SK-N-SH treated with all-trans-retinoic acid at 6 μM for 48 hours (cell line): ENCODE measurements at regions not wholly inside any gene's neighbourhood (a gene's known extent, or its start where the extent isn't known, plus 50 kb on each side); places are given as distances from the start of the nearest gene placed in this dataset.
"Not testable (repeated sequence)": the region's sequence is repeated elsewhere in the genome, so short reads cannot be mapped to it uniquely, and the experiment has no call there.

Source experiments
- ATAC-seq: fragments of 200-7000 bp; cut with Tn5 transposase; 3 replicates; pipeline ENCODE4 v1.9.1; 2020; ENCODE audit warnings: mild to moderate bottlenecking, moderate library complexity
- ARNTL ChIP-seq: fragments of 450-650 bp; formaldehyde crosslinking; IDR thresholded peaks from 2 replicates; pipeline ENCODE4 v1.5.0; 2020; ENCODE audit warnings: low read depth, mild to moderate bottlenecking, moderate library complexity, borderline replicate concordance
- BACH2 ChIP-seq: fragments of 250-450 bp; sonication (Bioruptor Pico); IDR thresholded peaks from 2 replicates; pipeline ENCODE4 v1.9.0; 2021; ENCODE audit warnings: mild to moderate bottlenecking, borderline replicate concordance
- CSDC2 ChIP-seq: fragments of 250-450 bp; sonication (Bioruptor Pico); IDR thresholded peaks from 2 replicates; pipeline ENCODE4 v1.5.0; 2020; ENCODE audit warnings: mild to moderate bottlenecking, moderate library complexity
- ESRRG ChIP-seq: fragments of 250-450 bp; sonication (Bioruptor Pico); IDR thresholded peaks from 2 replicates; pipeline ENCODE4 v1.6.1; 2021; ENCODE audit warnings: mild to moderate bottlenecking
- GLIS3 ChIP-seq: fragments of 250-450 bp; sonication (Bioruptor Pico); IDR thresholded peaks from 2 replicates; pipeline ENCODE4 v1.5.0; 2020; ENCODE audit warnings: mild to moderate bottlenecking, moderate library complexity
- ISL1 ChIP-seq: fragments of 250-450 bp; sonication (Bioruptor Pico); IDR thresholded peaks from 2 replicates; pipeline ENCODE4 v2.1.2; 2022; ENCODE audit warnings: mild to moderate bottlenecking, moderate library complexity
- OSR1 ChIP-seq: fragments of 250-450 bp; sonication (Bioruptor Pico); IDR thresholded peaks from 2 replicates; pipeline ENCODE4 v1.8.0; 2022; ENCODE audit warnings: moderate library complexity, mild to moderate bottlenecking, inconsistent platforms
- RARB ChIP-seq: fragments of 250-450 bp; sonication (Bioruptor Pico); IDR thresholded peaks from 2 replicates; pipeline ENCODE4 v1.8.0; 2021; ENCODE audit warnings: mild to moderate bottlenecking, moderate library complexity
- SNAI2 ChIP-seq: fragments of 250-450 bp; sonication (Bioruptor Pico); IDR thresholded peaks from 2 replicates; pipeline ENCODE4 v1.5.0; 2020; ENCODE audit warnings: mild to moderate bottlenecking, moderate library complexity
- TCF4 ChIP-seq: fragments of 250-450 bp; sonication (Bioruptor Pico); IDR thresholded peaks from 2 replicates; pipeline ENCODE4 v1.8.0; 2021; ENCODE audit warnings: mild to moderate bottlenecking, moderate library complexity, borderline replicate concordance
- TOX ChIP-seq: fragments of 250-450 bp; sonication (Bioruptor Pico); IDR thresholded peaks from 2 replicates; pipeline ENCODE4 v1.8.0; 2021; ENCODE audit warnings: mild to moderate bottlenecking, moderate library complexity, borderline replicate concordance
- ZC3H10 ChIP-seq: fragments of 250-450 bp; sonication (Bioruptor Pico); IDR thresholded peaks from 2 replicates; pipeline ENCODE4 v1.5.1; 2021; ENCODE audit warnings: mild to moderate bottlenecking, moderate library complexity
- ZFP3 ChIP-seq: fragments of 250-450 bp; sonication (Bioruptor Pico); IDR thresholded peaks from 2 replicates; pipeline ENCODE4 v1.5.0; 2020; ENCODE audit warnings: mild to moderate bottlenecking, moderate library complexity
- ZNF565 ChIP-seq: fragments of 450-650 bp; formaldehyde crosslinking; conservative IDR thresholded peaks from 2 replicates; pipeline ENCODE4 v1.5.0; 2020; ENCODE audit warnings: low read depth, mild to moderate bottlenecking, moderate library complexity
- ZNF70 ChIP-seq: fragments of 450-650 bp; formaldehyde crosslinking; IDR thresholded peaks from 2 replicates; pipeline ENCODE4 v1.5.0; 2020; ENCODE audit warnings: mild to moderate bottlenecking, moderate library complexity
- ZNF8 ChIP-seq: fragments of 450-650 bp; formaldehyde crosslinking; IDR thresholded peaks from 2 replicates; pipeline ENCODE4 v1.5.0; 2020; ENCODE audit warnings: mild to moderate bottlenecking, moderate library complexity
- TF ChIP-seq, protein P1 (sequence below): fragments of 250-450 bp; sonication (Bioruptor Pico); IDR thresholded peaks from 2 replicates; pipeline ENCODE4 v1.5.1; 2020; ENCODE audit warnings: low read depth, mild to moderate bottlenecking, moderate library complexity
- TF ChIP-seq, protein P2 (sequence below): fragments of 250-450 bp; sonication (Bioruptor Pico); IDR thresholded peaks from 2 replicates; pipeline ENCODE4 v1.8.0; 2021; ENCODE audit warnings: low read depth, mild to moderate bottlenecking, moderate library complexity, borderline replicate concordance
- TF ChIP-seq, protein P3 (sequence below): fragments of 250-450 bp; sonication (Bioruptor Pico); IDR thresholded peaks from 2 replicates; pipeline ENCODE4 v1.5.1; 2021; ENCODE audit warnings: mild to moderate bottlenecking, moderate library complexity
- TF ChIP-seq, protein P4 (sequence below): fragments of 250-450 bp; sonication (Bioruptor Pico); IDR thresholded peaks from 2 replicates; pipeline ENCODE4 v1.5.0; 2020; ENCODE audit warnings: mild to moderate bottlenecking, moderate library complexity

DNA sequence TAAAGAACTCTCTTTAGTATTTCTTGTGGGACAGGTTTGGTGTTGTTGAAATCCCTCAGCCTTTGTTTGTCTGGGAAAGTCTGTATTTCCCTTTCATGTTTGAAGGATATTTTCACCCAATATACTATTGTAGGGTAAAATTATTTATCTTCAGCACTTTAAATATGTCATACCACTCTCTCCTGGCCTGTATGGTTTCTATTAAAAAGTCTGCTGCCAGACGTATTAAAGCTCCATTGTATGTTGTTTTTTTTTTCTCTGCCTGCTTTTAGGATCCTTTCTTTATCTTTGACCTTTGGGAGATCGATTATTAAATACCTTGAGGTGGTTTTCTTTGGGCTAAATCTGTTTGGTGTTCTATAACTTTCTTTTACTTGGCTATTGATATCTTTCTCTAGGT is 119.0 kb upstream of the TBC1D5 start:
- ATAC-seq, result no peak
- TF ChIP-seq ARNTL (CRISPR knock-in tag) (no peak), ZFP3 (CRISPR knock-in tag) (no peak), OSR1 (CRISPR knock-in tag) (no peak), ZC3H10 (no peak), GLIS3 (CRISPR knock-in tag) (no peak), RARB (CRISPR knock-in tag) (no peak), TOX (CRISPR knock-in tag) (no peak), ZNF565 (no peak), ESRRG (no peak), BACH2 (CRISPR knock-in tag) (no peak), SNAI2 (CRISPR knock-in tag) (no peak), ZNF8 (CRISPR knock-in tag) (no peak), ISL1 (CRISPR knock-in tag) (no peak), CSDC2 (CRISPR knock-in tag) (no peak), TCF4 (CRISPR knock-in tag) (no peak)
- TF ChIP-seq, protein P1, sequence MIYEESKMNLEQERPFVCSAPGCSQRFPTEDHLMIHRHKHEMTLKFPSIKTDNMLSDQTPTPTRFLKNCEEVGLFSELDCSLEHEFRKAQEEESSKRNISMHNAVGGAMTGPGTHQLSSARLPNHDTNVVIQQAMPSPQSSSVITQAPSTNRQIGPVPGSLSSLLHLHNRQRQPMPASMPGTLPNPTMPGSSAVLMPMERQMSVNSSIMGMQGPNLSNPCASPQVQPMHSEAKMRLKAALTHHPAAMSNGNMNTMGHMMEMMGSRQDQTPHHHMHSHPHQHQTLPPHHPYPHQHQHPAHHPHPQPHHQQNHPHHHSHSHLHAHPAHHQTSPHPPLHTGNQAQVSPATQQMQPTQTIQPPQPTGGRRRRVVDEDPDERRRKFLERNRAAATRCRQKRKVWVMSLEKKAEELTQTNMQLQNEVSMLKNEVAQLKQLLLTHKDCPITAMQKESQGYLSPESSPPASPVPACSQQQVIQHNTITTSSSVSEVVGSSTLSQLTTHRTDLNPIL, result no peak
- TF ChIP-seq, protein P2, sequence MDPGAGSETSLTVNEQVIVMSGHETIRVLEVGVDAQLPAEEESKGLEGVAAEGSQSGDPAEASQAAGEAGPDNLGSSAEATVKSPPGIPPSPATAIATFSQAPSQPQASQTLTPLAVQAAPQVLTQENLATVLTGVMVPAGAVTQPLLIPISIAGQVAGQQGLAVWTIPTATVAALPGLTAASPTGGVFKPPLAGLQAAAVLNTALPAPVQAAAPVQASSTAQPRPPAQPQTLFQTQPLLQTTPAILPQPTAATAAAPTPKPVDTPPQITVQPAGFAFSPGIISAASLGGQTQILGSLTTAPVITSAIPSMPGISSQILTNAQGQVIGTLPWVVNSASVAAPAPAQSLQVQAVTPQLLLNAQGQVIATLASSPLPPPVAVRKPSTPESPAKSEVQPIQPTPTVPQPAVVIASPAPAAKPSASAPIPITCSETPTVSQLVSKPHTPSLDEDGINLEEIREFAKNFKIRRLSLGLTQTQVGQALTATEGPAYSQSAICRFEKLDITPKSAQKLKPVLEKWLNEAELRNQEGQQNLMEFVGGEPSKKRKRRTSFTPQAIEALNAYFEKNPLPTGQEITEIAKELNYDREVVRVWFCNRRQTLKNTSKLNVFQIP, result no peak
- TF ChIP-seq, protein P3, sequence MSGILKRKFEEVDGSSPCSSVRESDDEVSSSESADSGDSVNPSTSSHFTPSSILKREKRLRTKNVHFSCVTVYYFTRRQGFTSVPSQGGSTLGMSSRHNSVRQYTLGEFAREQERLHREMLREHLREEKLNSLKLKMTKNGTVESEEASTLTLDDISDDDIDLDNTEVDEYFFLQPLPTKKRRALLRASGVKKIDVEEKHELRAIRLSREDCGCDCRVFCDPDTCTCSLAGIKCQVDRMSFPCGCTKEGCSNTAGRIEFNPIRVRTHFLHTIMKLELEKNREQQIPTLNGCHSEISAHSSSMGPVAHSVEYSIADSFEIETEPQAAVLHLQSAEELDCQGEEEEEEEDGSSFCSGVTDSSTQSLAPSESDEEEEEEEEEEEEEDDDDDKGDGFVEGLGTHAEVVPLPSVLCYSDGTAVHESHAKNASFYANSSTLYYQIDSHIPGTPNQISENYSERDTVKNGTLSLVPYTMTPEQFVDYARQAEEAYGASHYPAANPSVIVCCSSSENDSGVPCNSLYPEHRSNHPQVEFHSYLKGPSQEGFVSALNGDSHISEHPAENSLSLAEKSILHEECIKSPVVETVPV (CRISPR knock-in tag), result no peak
- TF ChIP-seq, protein P4, sequence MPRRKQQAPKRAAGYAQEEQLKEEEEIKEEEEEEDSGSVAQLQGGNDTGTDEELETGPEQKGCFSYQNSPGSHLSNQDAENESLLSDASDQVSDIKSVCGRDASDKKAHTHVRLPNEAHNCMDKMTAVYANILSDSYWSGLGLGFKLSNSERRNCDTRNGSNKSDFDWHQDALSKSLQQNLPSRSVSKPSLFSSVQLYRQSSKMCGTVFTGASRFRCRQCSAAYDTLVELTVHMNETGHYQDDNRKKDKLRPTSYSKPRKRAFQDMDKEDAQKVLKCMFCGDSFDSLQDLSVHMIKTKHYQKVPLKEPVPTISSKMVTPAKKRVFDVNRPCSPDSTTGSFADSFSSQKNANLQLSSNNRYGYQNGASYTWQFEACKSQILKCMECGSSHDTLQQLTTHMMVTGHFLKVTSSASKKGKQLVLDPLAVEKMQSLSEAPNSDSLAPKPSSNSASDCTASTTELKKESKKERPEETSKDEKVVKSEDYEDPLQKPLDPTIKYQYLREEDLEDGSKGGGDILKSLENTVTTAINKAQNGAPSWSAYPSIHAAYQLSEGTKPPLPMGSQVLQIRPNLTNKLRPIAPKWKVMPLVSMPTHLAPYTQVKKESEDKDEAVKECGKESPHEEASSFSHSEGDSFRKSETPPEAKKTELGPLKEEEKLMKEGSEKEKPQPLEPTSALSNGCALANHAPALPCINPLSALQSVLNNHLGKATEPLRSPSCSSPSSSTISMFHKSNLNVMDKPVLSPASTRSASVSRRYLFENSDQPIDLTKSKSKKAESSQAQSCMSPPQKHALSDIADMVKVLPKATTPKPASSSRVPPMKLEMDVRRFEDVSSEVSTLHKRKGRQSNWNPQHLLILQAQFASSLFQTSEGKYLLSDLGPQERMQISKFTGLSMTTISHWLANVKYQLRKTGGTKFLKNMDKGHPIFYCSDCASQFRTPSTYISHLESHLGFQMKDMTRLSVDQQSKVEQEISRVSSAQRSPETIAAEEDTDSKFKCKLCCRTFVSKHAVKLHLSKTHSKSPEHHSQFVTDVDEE, result no peak
- TF ChIP-seq, all 23 proteins: peak for 0

DNA sequence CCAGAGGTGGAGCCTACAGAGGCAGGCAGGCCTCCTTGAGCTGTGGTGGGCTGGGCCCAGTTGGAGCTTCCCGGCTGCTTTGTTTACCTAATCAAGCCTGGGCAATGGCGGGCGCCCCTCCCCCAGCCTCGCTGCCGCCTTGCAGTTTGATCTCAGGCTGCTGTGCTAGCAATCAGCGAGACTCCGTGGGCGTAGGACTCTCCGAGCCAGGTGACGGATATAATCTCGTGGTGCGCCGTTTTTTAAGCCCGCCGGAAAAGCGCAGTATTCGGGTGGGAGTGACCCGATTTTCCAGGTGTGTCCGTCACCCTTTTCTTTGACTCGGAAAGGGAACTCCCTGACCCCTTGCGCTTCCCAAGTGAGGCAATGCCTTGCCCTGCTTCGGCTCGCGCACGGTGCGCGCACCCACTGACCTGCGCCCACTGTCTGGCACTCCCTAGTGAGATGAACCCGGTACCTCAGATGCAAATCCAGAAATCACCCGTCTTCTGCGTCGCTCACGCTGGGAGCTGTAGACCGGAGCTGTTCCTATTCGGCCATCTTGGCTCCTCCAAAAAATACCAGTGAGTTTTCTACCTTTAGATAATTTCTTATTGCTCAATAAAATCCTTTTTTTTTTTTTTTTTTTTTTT is 118.5 kb upstream of the TBC1D5 start:
- ATAC-seq, result not testable (repeated sequence)

DNA sequence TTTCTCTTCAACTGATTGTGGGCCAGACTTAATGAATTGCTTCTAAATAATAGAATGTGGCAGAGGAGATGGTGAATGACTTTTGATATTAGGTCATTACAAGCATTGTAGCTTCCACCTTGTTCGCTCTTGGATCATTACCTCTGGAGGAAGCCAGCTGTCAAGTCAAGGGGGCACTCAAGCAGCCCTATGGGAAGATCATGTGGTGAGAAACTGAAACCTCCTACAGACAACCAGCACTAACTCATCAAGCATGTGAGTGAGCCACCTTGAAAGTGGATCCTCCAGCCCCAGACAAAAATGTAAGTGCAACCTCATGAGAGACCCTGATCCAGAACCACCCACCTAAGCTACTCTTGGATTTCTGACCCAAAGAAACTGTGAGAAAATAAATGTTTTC is 109.8 kb upstream of the TBC1D5 start:
- no peak for ATAC-seq
- no peak for TF ChIP-seq ZNF70 (CRISPR knock-in tag)
- TF ChIP-seq ISL1 (CRISPR knock-in tag), result no peak
- no peak for TF ChIP-seq ZNF8 (CRISPR knock-in tag)
- TF ChIP-seq TOX (CRISPR knock-in tag), result no peak
- no peak for TF ChIP-seq RARB (CRISPR knock-in tag)
- TF ChIP-seq, protein P2, result no peak
- TF ChIP-seq, protein P4, result no peak
- no peak for TF ChIP-seq CSDC2 (CRISPR knock-in tag)
- no peak for TF ChIP-seq GLIS3 (CRISPR knock-in tag)
- no peak for TF ChIP-seq OSR1 (CRISPR knock-in tag)
- TF ChIP-seq, all 23 proteins: peak for 0
